ENCODE measurements at regions not wholly inside any gene's neighbourhood (a gene's known extent, or its start where the extent isn't known, plus 50 kb on each side); places are given as distances from the start of the nearest gene placed in this dataset.
"Not testable (repeated sequence)": the region's sequence is repeated elsewhere in the genome, so short reads cannot be mapped to it uniquely, and the experiment has no call there.

DNA sequence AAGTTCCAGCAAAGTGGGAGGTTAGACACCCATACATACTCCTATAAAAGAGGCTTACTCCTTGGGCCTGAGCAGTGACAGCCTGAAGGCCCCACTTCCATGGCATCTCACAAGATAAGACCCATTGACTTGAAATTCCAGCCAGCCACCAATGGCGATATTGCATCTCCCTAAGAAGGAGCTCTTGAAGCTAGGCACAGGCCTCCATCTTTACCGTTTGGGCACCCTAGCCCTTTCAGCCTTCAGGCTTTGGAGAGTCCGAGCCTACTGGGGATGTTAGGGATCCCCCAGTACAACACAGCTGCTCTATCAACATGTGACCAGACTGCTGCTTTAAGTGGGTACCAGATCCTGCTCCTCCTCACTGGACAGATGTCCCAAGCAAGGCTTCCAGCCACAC, 189.5 kb downstream of the MAGEE1 start:
- intact Hi-C loops (cut with micrococcal nuclease; ENCODE audit: unreplicated experiment) = no loop called here
- TF ChIP-seq, protein P1, sequence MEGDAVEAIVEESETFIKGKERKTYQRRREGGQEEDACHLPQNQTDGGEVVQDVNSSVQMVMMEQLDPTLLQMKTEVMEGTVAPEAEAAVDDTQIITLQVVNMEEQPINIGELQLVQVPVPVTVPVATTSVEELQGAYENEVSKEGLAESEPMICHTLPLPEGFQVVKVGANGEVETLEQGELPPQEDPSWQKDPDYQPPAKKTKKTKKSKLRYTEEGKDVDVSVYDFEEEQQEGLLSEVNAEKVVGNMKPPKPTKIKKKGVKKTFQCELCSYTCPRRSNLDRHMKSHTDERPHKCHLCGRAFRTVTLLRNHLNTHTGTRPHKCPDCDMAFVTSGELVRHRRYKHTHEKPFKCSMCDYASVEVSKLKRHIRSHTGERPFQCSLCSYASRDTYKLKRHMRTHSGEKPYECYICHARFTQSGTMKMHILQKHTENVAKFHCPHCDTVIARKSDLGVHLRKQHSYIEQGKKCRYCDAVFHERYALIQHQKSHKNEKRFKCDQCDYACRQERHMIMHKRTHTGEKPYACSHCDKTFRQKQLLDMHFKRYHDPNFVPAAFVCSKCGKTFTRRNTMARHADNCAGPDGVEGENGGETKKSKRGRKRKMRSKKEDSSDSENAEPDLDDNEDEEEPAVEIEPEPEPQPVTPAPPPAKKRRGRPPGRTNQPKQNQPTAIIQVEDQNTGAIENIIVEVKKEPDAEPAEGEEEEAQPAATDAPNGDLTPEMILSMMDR (IDR thresholded peaks at IDR 0.05; ENCODE audit: unreplicated experiment) = no peak
- CTCF ChIA-PET = no interaction called here
- no peaks in the 10 kb centered on the region for H3K27me3 Mint-ChIP-seq (ENCODE audit: unreplicated experiment)
- H3K9me3 Mint-ChIP-seq (ENCODE audit: low read depth, unreplicated experiment) = peaks cover 21% of the 10 kb centered on the region
- H3K4me1 Mint-ChIP-seq (ENCODE audit: low read depth, unreplicated experiment) = no peaks in the 10 kb centered on the region
- H3K36me3 Mint-ChIP-seq (ENCODE audit: insufficient read depth, unreplicated experiment) = no peaks in the 10 kb centered on the region
- H3K27ac Mint-ChIP-seq (ENCODE audit: unreplicated experiment) = no peak overlapping the region
- no TSS peak for BruUV-seq (replicated peaks)
- H3K4me3 Mint-ChIP-seq (ENCODE audit: low read depth, unreplicated experiment) = no peak overlapping the region
- no peak for DNase-seq

DNA sequence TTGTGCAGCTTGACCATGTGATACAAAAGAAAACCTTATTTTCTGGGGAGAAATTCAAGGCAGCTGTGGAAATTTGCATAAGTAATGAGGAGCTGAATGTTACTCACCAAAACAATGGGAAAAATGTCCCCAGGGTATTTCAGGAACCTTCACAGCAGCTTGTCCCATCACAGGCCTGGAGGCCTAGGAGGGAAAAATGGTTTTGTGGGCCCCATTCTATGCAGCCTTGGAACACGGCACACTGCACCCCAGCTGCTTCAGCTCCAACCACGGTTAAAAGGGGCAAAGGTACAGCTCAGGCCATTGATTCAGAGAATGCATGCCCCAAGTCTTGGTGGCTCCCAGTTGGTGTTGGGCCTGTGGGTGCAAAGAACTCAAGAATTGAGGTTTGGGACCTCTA, 216.1 kb downstream of the MAGEE1 start:
- H3K27ac Mint-ChIP-seq (ENCODE audit: unreplicated experiment) = no peak overlapping the region
- no peak overlapping the region for H3K4me3 Mint-ChIP-seq (ENCODE audit: low read depth, unreplicated experiment)
- no TSS peak for BruUV-seq (replicated peaks)
- DNase-seq = no peak
- H3K27me3 Mint-ChIP-seq (ENCODE audit: unreplicated experiment) = no peaks in the 10 kb centered on the region
- CTCF ChIA-PET = no interaction called here
- intact Hi-C loops (cut with micrococcal nuclease; ENCODE audit: unreplicated experiment) = no loop called here
- H3K9me3 Mint-ChIP-seq (ENCODE audit: low read depth, unreplicated experiment) = peaks cover 15% of the 10 kb centered on the region
- no peaks in the 10 kb centered on the region for H3K36me3 Mint-ChIP-seq (ENCODE audit: insufficient read depth, unreplicated experiment)
- no peaks in the 10 kb centered on the region for H3K4me1 Mint-ChIP-seq (ENCODE audit: low read depth, unreplicated experiment)
- TF ChIP-seq, protein P1 (IDR thresholded peaks at IDR 0.05; ENCODE audit: unreplicated experiment) = no peak

DNA sequence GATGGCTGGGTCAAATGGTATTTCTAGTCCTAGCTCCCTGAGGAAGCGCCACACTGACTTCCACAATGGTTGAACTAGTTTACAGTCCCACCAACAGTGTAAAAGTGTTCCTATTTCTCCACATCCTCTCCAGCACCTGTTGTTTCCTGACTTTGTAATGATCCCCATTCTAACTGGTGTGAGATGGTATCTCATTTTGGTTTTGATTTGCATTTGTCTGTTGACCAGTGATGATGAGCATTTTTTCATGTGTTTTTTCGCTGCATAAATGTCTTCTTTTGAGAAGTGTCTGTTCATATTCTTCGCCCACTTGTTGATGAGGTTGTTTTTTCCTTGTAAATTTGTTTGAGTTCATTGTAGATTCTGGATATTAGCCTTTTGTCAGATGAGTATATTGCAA, 223.9 kb downstream of the MAGEE1 start:
- CTCF ChIA-PET; H3K4me3 Mint-ChIP-seq (ENCODE audit: low read depth, unreplicated experiment); H3K4me1 Mint-ChIP-seq (ENCODE audit: low read depth, unreplicated experiment); DNase-seq; H3K27ac Mint-ChIP-seq (ENCODE audit: unreplicated experiment); H3K27me3 Mint-ChIP-seq (ENCODE audit: unreplicated experiment); intact Hi-C loops (cut with micrococcal nuclease; ENCODE audit: unreplicated experiment); H3K36me3 Mint-ChIP-seq (ENCODE audit: insufficient read depth, unreplicated experiment); BruUV-seq (replicated peaks): not testable (repeated sequence)
- peaks cover 10% of the 10 kb centered on the region for H3K9me3 Mint-ChIP-seq (ENCODE audit: low read depth, unreplicated experiment)

DNA sequence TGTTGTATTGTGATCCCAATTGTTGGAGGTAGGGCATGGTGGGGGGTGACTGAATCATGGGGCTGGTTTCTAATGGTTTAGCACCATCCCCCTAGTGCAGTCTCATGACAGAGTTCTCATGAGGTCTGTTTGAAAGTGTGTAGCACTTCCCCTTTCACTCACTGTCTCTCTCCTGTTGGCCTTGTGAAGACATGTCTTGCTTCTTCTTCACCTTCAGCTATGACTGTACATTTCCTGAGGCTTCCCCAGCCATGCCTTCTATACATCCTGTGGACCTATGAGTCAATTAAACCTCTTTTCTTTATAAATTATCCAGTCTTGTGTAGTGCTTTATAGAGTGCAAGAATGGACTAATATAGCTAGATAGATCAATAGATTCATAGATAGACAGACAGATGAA, 230.0 kb downstream of the MAGEE1 start:
- no peak overlapping the region for H3K27ac Mint-ChIP-seq (ENCODE audit: unreplicated experiment)
- no peaks in the 10 kb centered on the region for H3K36me3 Mint-ChIP-seq (ENCODE audit: insufficient read depth, unreplicated experiment)
- no peaks in the 10 kb centered on the region for H3K27me3 Mint-ChIP-seq (ENCODE audit: unreplicated experiment)
- TF ChIP-seq, protein P1 (IDR thresholded peaks at IDR 0.05; ENCODE audit: unreplicated experiment) = no peak
- no TSS peak for BruUV-seq (replicated peaks)
- H3K9me3 Mint-ChIP-seq (ENCODE audit: low read depth, unreplicated experiment) = peaks cover 4% of the 10 kb centered on the region
- CTCF ChIA-PET = no interaction called here
- DNase-seq = no peak
- H3K4me3 Mint-ChIP-seq (ENCODE audit: low read depth, unreplicated experiment) = no peak overlapping the region
- intact Hi-C loops (cut with micrococcal nuclease; ENCODE audit: unreplicated experiment) = no loop called here
- H3K4me1 Mint-ChIP-seq (ENCODE audit: low read depth, unreplicated experiment) = no peaks in the 10 kb centered on the region

Data from Calu3 (cell line).